HG03025 (cell line): ENCODE measurements at regions not wholly inside any gene's neighbourhood (a gene's known extent, or its start where the extent isn't known, plus 50 kb on each side); places are given as distances from the start of the nearest gene placed in this dataset.
A peak's percentile ranks its signal among the peaks of the same experiment; 100 is the strongest.

Experiments
- ATAC-seq: cut with Tn5 transposase; IDR thresholded peaks from one replicate; pipeline ENCODE4 v1.9.1; 2021; ENCODE audit warnings: mild to moderate bottlenecking, moderate library complexity; ENCODE audit not compliant: unreplicated experiment, low FRiP score

DNA sequence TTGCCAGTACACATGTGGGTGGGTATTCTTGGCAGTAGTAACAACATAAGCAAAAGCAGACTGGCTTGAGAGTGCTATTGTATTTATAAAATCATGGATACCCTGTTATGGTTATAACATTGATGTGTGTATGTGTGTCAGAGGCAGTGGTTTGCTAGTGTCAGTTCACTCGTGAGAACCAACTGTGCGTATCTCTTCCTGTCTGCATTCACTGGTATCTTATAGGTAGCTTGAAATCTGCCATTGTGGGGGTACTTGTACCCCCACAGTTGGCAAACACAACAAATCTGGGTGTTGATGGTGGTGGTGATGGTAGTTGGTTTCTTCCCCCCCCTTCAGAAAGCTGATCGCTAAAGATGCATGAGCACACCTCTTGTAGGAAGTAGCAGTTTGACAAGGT lies 355.8 kb upstream of the SATB1 start:
- ATAC-seq, result no peak

GRCh38 chr3:18779704-18780103 lies 354.6 kb upstream of the SATB1 start:
- no peak for ATAC-seq

GRCh38 chr3:18778598-18778997 lies 353.5 kb upstream of the SATB1 start:
- no peak for ATAC-seq

DNA sequence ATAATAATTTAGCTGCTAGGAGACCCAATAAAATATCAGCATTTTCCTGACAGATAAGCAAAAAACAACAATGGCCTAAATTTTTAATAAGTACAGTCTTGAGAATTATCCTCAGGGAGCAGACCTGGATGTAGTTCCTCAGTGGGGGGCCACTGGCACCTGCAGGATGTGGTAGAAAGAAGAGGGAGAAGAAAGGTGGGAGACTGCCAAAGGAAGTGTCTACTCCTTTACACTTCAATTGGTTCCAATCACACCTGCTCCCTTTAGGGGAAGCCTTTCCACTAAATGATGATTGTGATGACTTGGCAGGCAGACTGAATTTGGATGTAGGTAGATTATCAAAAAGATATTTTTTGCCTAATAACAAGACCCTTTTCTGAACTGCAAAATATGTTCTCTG lies 353.0 kb upstream of the SATB1 start:
- no peak for ATAC-seq

GRCh38 chr3:18775501-18775900 lies 350.4 kb upstream of the SATB1 start:
- ATAC-seq, result no peak

DNA sequence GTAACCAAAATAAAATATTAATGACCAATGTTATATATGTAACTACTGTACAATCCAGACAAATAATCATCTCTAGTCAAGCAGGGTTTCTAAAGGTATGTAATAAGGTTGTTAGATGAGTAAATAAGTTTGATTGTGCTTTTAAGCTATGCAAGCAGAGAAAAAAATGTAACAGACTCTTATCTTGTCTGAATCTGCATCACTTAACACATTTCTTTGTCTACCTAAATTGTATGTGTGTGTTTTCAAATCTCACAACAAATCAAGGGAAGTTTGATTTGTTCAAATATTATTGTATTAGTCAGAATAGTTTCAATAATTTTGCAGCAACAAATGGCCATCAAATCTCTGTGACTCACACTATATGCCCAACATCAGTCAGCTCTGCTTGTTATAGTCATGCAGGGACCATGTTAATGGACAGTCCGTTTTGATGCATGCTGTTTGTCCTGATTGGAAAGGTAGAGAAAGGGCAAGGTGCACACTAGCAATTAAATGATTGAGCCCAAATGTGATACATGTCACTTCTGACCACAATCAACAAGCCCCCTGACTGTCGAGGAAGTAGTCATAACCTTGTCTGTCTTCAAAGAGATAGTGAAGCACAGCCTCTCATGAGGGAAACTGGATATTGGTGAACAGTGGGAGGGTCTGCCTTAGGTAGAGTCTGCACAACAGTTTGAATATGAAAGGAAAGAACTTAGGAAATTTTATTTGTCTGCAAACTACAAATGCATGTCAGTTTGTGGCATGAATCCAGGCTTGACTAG lies 349.4 kb upstream of the SATB1 start:
- no peak for ATAC-seq

DNA sequence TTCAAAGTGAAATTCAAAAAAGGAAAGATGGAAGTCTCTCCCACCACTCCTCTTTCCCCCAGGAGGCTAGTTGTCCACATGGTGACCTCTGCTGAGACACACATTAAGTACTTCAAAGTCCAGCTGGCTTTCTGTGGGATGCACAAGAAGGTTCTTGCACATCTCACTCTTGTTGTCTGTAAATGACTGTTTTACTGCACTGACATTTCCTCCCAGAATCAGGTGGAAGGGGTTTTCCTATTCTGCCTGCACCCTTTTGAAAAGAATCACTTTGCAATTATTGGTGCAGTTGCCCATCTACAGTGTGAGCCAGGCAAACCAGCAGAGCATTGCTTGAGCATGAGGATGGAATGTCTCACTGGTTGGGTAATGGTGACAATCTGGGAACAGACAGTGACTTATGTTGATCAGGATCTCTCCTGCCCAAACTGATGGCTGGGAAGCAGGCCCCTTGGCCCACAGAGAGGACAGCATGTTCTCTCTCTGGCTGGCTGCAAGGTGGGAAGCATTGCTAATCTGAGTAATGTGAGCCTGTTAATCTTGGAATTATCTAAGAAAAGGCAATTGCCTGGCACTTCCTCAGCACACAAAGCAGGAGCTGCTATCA lies 347.7 kb upstream of the SATB1 start:
- ATAC-seq, result no peak

- ATAC-seq, result no peak
Measured at GRCh38 chr3:18771931-18772330, 346.8 kb upstream of the SATB1 start.

DNA sequence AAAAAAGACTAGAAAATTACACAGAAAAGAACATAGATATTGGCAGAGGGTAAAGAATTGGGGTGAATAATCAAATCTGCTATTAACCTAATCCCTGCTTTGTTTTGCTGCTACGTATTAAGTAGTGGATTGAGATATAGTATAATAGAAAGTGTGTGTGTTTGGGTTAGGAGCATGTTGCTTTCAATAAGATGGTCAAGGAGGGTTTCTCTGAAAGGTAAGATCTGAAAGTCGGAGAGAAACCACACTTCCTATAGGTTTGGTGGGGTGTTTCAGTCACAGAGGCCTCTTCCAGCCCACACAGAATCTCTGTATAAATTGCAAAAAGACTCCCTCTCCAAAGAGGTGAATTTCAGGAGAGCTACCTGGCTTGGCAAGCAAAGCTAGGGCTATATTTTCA lies 345.7 kb upstream of the SATB1 start:
- no peak for ATAC-seq

DNA sequence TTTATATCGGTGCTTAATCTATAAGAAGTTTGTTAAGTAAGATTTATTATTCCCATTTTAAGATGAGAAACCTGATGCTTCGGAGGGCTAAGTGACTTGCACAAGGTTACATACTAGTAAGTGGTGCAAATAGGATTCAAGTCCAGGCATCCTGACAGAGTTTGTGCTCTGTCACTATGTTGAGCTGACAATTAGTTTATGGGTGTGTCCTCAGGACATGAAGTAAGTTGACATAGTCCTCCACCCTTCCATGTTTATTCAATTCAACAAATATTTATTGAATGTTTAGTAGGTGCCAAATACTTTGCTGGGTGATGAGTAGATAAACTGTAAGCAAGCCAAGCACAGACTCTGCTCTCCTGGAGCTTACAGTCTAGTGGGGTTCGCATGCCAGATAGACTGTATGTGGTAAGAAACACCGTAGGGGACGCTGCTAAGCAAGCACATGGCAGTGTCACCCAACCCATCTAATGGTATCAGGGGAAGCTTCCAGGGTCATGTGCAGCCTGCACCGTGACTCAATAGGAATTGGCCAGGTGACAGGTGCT lies 342.7 kb upstream of the SATB1 start:
- ATAC-seq, result no peak

DNA sequence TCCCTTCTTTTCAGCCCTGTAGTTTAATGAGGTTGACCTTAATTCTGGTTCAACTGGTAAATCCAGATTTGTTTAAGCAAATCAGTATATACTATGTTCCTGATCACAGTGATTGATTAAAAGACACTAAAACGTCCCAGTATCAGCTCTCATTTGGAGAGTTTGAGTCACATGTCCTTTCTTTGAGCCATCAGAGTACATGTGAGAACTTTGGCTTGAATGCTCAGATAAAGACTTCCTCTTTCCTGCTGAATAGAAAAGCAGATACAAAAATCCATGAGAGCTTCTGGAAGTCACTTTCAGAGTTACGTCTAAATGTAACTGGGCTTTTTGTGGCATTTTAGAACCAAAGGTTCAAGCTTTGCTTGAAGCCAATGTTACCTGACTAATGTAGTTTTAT lies 341.8 kb upstream of the SATB1 start:
- ATAC-seq, result no peak

DNA sequence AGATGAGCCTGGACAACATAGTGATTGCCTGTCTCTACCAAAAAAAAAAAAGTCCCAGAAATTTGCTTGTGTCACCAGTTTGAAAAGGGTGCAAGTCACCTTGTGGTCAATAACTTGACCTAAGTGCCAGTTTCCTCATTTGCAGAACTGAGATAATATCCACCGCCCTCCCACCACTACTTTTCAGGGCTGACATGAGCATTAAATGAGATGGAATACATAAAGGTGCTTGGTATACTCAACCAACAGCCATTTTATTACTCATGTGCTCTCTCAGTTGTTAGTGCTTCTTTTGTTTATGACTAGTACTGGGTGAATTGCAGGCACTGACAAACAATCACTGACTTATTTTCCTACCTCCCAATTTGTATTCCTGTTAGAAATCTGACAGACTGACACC lies 340.5 kb upstream of the SATB1 start:
- ATAC-seq, result no peak

DNA sequence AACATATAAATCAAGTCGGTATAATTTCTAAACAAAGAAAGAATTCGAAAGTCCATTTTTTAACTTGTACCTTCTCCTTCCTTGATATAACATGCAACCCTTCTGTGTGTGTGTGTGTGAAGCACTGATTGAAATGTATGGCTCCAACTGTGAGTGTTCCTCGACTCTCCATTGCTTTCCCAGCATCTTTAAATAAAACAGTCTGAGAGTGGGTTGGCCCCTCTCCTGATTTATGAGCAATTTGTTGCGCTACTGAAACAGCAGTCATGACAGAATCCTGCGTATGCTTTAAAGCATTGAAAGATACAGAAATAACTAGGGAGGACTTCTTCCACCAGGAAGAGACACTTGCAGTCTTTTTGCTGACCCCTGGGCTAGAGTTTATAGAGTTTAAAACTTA lies 340.0 kb upstream of the SATB1 start:
- no peak for ATAC-seq

DNA sequence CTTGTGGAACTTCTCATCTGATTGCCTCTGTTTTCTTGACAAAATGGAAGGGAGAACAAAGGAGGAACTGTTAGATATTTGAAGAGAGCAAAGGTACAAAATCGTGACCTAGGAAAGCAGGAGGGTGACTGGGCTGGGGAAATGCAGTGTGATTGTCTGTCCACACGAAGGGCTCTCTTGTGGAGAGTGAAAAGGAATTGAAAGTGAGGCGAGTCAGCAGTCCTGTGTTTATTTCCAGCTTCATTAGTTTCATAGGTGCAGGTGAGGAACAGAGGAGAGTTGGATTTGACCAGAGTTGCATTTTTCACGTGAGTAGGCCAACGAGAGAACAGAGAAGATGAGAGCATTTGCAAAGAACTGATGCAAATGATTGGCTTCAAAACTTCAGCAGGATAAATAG lies 336.4 kb upstream of the SATB1 start:
- peak; percentile 68 for ATAC-seq

- ATAC-seq, result peak; percentile 70
Measured at GRCh38 chr3:18758047-18758704, 333.0 kb upstream of the SATB1 start.

- ATAC-seq, result no peak
Measured at GRCh38 chr3:18757476-18757875, 332.3 kb upstream of the SATB1 start.

GRCh38 chr3:18752273-18752934 lies 327.3 kb upstream of the SATB1 start:
- ATAC-seq, result no peak

DNA sequence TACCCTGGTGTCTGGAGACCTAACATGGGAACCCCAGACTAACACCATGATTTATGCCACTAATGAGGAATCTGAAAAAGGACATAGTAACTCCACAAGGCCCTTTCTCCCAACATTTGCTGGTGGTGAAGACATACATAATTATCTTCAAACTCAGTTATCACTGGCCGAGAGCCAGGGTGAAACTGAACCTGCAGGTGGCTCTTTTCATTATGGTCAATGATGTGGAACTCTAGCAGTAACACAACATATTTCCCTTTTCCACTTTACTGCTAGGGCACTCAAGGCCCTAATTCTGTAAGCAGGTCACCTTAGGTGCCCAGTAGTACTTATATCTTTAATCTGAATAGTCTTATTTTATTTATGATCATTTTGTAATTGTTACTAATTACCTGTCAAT lies 326.4 kb upstream of the SATB1 start:
- no peak for ATAC-seq

GRCh38 chr3:18747383-18747782 lies 322.2 kb upstream of the SATB1 start:
- no peak for ATAC-seq

DNA sequence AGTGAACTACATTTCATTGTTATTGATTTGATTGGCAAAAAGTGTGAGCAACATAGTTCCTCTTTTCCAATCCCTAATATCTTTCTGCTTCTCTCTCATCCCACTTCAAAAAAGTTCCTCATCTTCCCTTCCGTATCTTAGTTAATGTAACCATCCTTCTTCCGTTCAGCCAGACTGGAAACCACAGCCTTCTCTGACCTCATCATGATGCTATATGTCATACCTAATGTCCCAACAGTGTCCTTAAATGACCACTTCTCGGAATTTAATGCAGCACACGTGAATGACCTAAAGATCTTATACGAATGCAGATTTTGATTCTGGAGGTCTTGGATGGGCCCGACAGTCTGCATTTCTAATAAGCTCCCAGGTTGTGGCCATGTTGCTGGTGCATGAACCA lies 320.3 kb upstream of the SATB1 start:
- no peak for ATAC-seq

GRCh38 chr3:18744472-18744871 lies 319.3 kb upstream of the SATB1 start:
- ATAC-seq, result no peak
